Adipocyte (in vitro differentiated cells): ENCODE measurements at regions not wholly inside any gene's neighbourhood (a gene's known extent, or its start where the extent isn't known, plus 50 kb on each side); places are given as distances from the start of the nearest gene placed in this dataset.

Source experiments
- DNase-seq: peaks from one replicate; pipeline ENCODE4 v3.0.0-alpha.2; 2015; ENCODE audit warnings: low read depth
- H3K27me3 ChIP-seq: replicated peaks from 2 replicates; pipeline ENCODE4 v1.7.0; 2013; ENCODE audit warnings: mild to moderate bottlenecking, low read length, moderate library complexity; ENCODE audit not compliant: control insufficient read depth, insufficient read depth
- H3K36me3 ChIP-seq: 2 replicates; pipeline ENCODE4 v1.7.0; 2013; ENCODE audit warnings: low read length, mild to moderate bottlenecking, moderate library complexity; ENCODE audit not compliant: control insufficient read depth, insufficient read depth, severe bottlenecking
- H3K4me1 ChIP-seq: 2 replicates; pipeline ENCODE4 v1.7.0; 2013; ENCODE audit warnings: mild to moderate bottlenecking, low read length, moderate library complexity; ENCODE audit not compliant: control insufficient read depth, insufficient read depth
- H3K4me3 ChIP-seq: 2 replicates; pipeline ENCODE4 v1.7.0; 2013; ENCODE audit warnings: mild to moderate bottlenecking, low read length, moderate library complexity
- H3K9ac ChIP-seq: 2 replicates; pipeline ENCODE4 v1.7.0; 2013; ENCODE audit warnings: mild to moderate bottlenecking, low read length, moderate library complexity
- H3K9me3 ChIP-seq: 2 replicates; pipeline ENCODE4 v1.7.0; 2013; ENCODE audit warnings: mild to moderate bottlenecking, low read length, moderate library complexity; ENCODE audit not compliant: control insufficient read depth

GRCh38 chr2:128984855-128985254 is 666.2 kb upstream of the HS6ST1 start:
- H3K27me3 ChIP-seq: peaks cover 34% of the 10 kb centered on the region
- peaks cover 8% of the 10 kb centered on the region for H3K4me1 ChIP-seq
- no peak overlapping the region for H3K9ac ChIP-seq
- H3K4me3 ChIP-seq: no peak overlapping the region
- no peaks in the 10 kb centered on the region for H3K36me3 ChIP-seq
- H3K9me3 ChIP-seq: no peaks in the 10 kb centered on the region
- DNase-seq: no peak

- Histone ChIP-seq H3K4me1 (peaks cover 8% of the 10 kb centered on the region), H3K4me3 (no peak overlapping the region), H3K27me3 (peaks cover 41% of the 10 kb centered on the region), H3K9ac (no peak overlapping the region), H3K36me3 (no peaks in the 10 kb centered on the region), H3K9me3 (no peaks in the 10 kb centered on the region)
- no peak for DNase-seq
These were observed 667.5 kb upstream of the HS6ST1 start for GRCh38 chr2:128986026-128986715.

- no peak for DNase-seq
- Histone ChIP-seq H3K9ac (no peak overlapping the region), H3K4me3 (no peak overlapping the region), H3K9me3 (no peaks in the 10 kb centered on the region), H3K4me1 (peaks cover 8% of the 10 kb centered on the region), H3K27me3 (peaks cover 44% of the 10 kb centered on the region), H3K36me3 (no peaks in the 10 kb centered on the region)
These were observed 668.2 kb upstream of the HS6ST1 start for GRCh38 chr2:128986867-128987268.

- DNase-seq: no peak
- no peaks in the 10 kb centered on the region for H3K9me3 ChIP-seq
- H3K4me3 ChIP-seq: no peak overlapping the region
These were observed 669.7 kb upstream of the HS6ST1 start for GRCh38 chr2:128988326-128988725.

GRCh38 chr2:128988967-128989366 is 670.3 kb upstream of the HS6ST1 start:
- no peaks in the 10 kb centered on the region for H3K36me3 ChIP-seq
- H3K4me3 ChIP-seq: no peak overlapping the region
- peaks cover 8% of the 10 kb centered on the region for H3K4me1 ChIP-seq
- H3K27me3 ChIP-seq: peaks cover 39% of the 10 kb centered on the region
- H3K9me3 ChIP-seq: no peaks in the 10 kb centered on the region
- DNase-seq: no peak
- no peak overlapping the region for H3K9ac ChIP-seq

More at GRCh38 chr2:128988326-128988725, 669.7 kb upstream of the HS6ST1 start:
- no peaks in the 10 kb centered on the region for H3K36me3 ChIP-seq
- H3K4me1 ChIP-seq: peaks cover 8% of the 10 kb centered on the region
- peaks cover 39% of the 10 kb centered on the region for H3K27me3 ChIP-seq
- H3K9ac ChIP-seq: no peak overlapping the region

- Histone ChIP-seq H3K27me3 (peaks cover 16% of the 10 kb centered on the region), H3K4me3 (no peak overlapping the region), H3K9me3 (no peaks in the 10 kb centered on the region), H3K4me1 (peaks cover 4% of the 10 kb centered on the region), H3K9ac (no peak overlapping the region), H3K36me3 (no peaks in the 10 kb centered on the region)
- no peak for DNase-seq
These were observed 676.4 kb upstream of the HS6ST1 start for GRCh38 chr2:128995086-128995485.

- no peak overlapping the region for H3K9ac ChIP-seq
- H3K9me3 ChIP-seq: no peaks in the 10 kb centered on the region
- H3K36me3 ChIP-seq: no peaks in the 10 kb centered on the region
- H3K27me3 ChIP-seq: peaks cover 12% of the 10 kb centered on the region
- no peak overlapping the region for H3K4me3 ChIP-seq
- no peak for DNase-seq
- peaks cover 4% of the 10 kb centered on the region for H3K4me1 ChIP-seq
These were observed 677.4 kb upstream of the HS6ST1 start for GRCh38 chr2:128996078-128996477.

GRCh38 chr2:128997166-128997866 is 678.6 kb upstream of the HS6ST1 start:
- DNase-seq: no peak
- H3K9me3 ChIP-seq: no peaks in the 10 kb centered on the region
- H3K27me3 ChIP-seq: peaks cover 14% of the 10 kb centered on the region
- peaks cover 4% of the 10 kb centered on the region for H3K4me1 ChIP-seq
- H3K9ac ChIP-seq: no peak overlapping the region
- H3K4me3 ChIP-seq: no peak overlapping the region
- H3K36me3 ChIP-seq: no peaks in the 10 kb centered on the region

- no peak for DNase-seq
- H3K27me3 ChIP-seq: peaks cover 5% of the 10 kb centered on the region
- H3K9ac ChIP-seq: no peak overlapping the region
- H3K4me3 ChIP-seq: no peak overlapping the region
- no peaks in the 10 kb centered on the region for H3K36me3 ChIP-seq
- peaks cover 4% of the 10 kb centered on the region for H3K4me1 ChIP-seq
- no peaks in the 10 kb centered on the region for H3K9me3 ChIP-seq
These were observed 683.3 kb upstream of the HS6ST1 start for GRCh38 chr2:129001926-129002325.

- H3K27me3 ChIP-seq: peaks cover 5% of the 10 kb centered on the region
- no peak overlapping the region for H3K9ac ChIP-seq
- peaks cover 4% of the 10 kb centered on the region for H3K4me1 ChIP-seq
- H3K9me3 ChIP-seq: no peaks in the 10 kb centered on the region
- H3K36me3 ChIP-seq: no peaks in the 10 kb centered on the region
- no peak for DNase-seq
- no peak overlapping the region for H3K4me3 ChIP-seq
These were observed 684.1 kb upstream of the HS6ST1 start for GRCh38 chr2:129002751-129003150.

- H3K9me3 ChIP-seq: no peaks in the 10 kb centered on the region
- H3K9ac ChIP-seq: no peak overlapping the region
- H3K4me1 ChIP-seq: no peaks in the 10 kb centered on the region
- H3K4me3 ChIP-seq: no peak overlapping the region
- H3K36me3 ChIP-seq: no peaks in the 10 kb centered on the region
- no peak for DNase-seq
- H3K27me3 ChIP-seq: peaks cover 5% of the 10 kb centered on the region
These were observed 685.8 kb upstream of the HS6ST1 start for GRCh38 chr2:129004485-129004884.
